ENCODE measurements at regions not wholly inside any gene's neighbourhood (a gene's known extent, or its start where the extent isn't known, plus 50 kb on each side); places are given as distances from the start of the nearest gene placed in this dataset.

GRCh38 chr3:156005736-156006135 is 114.6 kb upstream of the KCNAB1 start (continued):
- TF ChIP-seq ZNF462 (CRISPR knock-in tag; IDR thresholded peaks at IDR 0.05), result no peak

- Histone ChIP-seq H3K4me2 (no peak overlapping the region), H3K27me3 (ENCODE audit: insufficient read depth) (no peaks in the 10 kb centered on the region), H3K79me2 (replicated peaks; ENCODE audit: insufficient read depth) (no peaks in the 10 kb centered on the region), H3K4me1 (ENCODE audit: insufficient read depth) (peaks cover 5% of the 10 kb centered on the region), H4K20me1 (replicated peaks; ENCODE audit: insufficient read depth) (no peaks in the 10 kb centered on the region), H3K27ac (ENCODE audit: low read depth) (no peak overlapping the region), H3K4me3 (no peak overlapping the region), H3F3A (replicated peaks; ENCODE audit: low read depth) (no peaks in the 10 kb centered on the region), H3K9me2 (ENCODE audit: insufficient read depth) (no peaks in the 10 kb centered on the region), H2AFZ (no peak overlapping the region), H3K36me3 (ENCODE audit: insufficient read depth) (no peaks in the 10 kb centered on the region)
- Mint-ChIP-seq H3K4me3 (no peak overlapping the region), H3K27me3 (ENCODE audit: insufficient read depth, low read depth, poor library complexity) (no peaks in the 10 kb centered on the region), H3K27ac (no peak overlapping the region), H3K9me3 (no peaks in the 10 kb centered on the region), H3K36me3 (ENCODE audit: low read depth) (no peaks in the 10 kb centered on the region), H3K4me1 (peaks cover 6% of the 10 kb centered on the region; the same call in 2 of the 3 replicates)
- DNase-seq (ENCODE audit: low spot score) (peak; percentile 50), ATAC-seq (peak; percentile 48; the same call in 2 of the 3 replicates)
- TF ChIP-seq CTCF (conservative IDR thresholded peaks at IDR 0.05; ENCODE audit: low read depth in 2 of 2) (peak; percentile 72 to 86), ETS1 (IDR thresholded peaks at IDR 0.05) (no peak)
These were observed 109.5 kb upstream of the KCNAB1 start for GRCh38 chr3:156010829-156011228.
